ENCODE measurements at regions not wholly inside any gene's neighbourhood (a gene's known extent, or its start where the extent isn't known, plus 50 kb on each side); places are given as distances from the start of the nearest gene placed in this dataset.

- no peak for DNase-seq
Observed at GRCh38 chr2:14557111-14557510, 75.4 kb upstream of the LRATD1 start.

- DNase-seq, result no peak
Observed at GRCh38 chr2:14557916-14558315, 74.6 kb upstream of the LRATD1 start.

GRCh38 chr2:14558335-14558919, 74.1 kb upstream of the LRATD1 start:
- DNase-seq, result no peak

GRCh38 chr2:14560716-14561115, 71.8 kb upstream of the LRATD1 start:
- no peak for DNase-seq

- DNase-seq, result no peak
Observed at GRCh38 chr2:14563324-14563723, 69.2 kb upstream of the LRATD1 start.

- no peak for DNase-seq
Observed at GRCh38 chr2:14565666-14566065, 66.9 kb upstream of the LRATD1 start.

GRCh38 chr2:14567561-14567960, 65.0 kb upstream of the LRATD1 start:
- DNase-seq, result no peak

GRCh38 chr2:14569294-14569693, 63.2 kb upstream of the LRATD1 start:
- DNase-seq, result no peak

GRCh38 chr2:14572633-14573032, 59.9 kb upstream of the LRATD1 start:
- no peak for DNase-seq

- no peak for DNase-seq
Observed at GRCh38 chr2:14577843-14578242, 54.7 kb upstream of the LRATD1 start.
